ENCODE measurements at regions not wholly inside any gene's neighbourhood (a gene's known extent, or its start where the extent isn't known, plus 50 kb on each side); places are given as distances from the start of the nearest gene placed in this dataset.

DNA sequence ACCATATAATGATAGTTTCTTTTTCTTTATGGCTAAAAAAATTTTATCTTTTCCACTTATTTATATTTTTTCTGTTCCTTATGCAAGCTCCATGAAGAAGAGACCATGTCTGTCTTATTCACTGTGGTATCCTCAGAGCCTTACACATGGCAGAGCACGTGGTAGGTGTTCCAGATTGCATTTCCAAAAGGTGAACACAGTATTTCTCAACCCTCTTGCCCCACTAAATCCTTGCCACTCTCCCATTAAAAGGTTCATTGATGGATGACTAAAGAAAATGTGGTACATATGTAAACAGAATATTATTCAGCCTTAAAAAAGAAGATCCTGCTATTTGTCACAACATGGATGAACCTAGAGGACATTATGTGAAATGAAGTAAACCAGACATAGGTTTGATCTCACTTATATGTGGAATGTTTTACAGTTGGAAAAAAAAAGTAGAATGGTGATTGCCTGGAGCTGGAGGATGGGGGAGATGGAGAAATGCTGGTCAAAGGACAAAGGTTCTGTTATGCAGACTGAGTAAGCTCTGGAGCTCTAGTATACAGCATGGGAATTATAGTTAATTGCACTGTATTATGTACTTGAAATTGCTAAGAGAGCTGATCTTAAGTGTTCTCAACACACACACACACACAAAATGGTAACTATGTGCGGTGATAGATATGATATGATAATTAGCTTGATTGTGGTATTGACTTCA is 266.7 kb downstream of the CNTN3 start:
- POLR2A ChIA-PET, result no interaction called here
- Mint-ChIP-seq H3K27ac (no peak overlapping the region), H3K27me3 (no peaks in the 10 kb centered on the region), H3K36me3 (no peaks in the 10 kb centered on the region), H3K4me1 (no peaks in the 10 kb centered on the region), H3K4me3 (no peak overlapping the region), H3K9me3 (peaks cover 6% of the 10 kb centered on the region)
- DNase-seq (no peak), ATAC-seq (ENCODE audit: low read depth) (no peak)

DNA sequence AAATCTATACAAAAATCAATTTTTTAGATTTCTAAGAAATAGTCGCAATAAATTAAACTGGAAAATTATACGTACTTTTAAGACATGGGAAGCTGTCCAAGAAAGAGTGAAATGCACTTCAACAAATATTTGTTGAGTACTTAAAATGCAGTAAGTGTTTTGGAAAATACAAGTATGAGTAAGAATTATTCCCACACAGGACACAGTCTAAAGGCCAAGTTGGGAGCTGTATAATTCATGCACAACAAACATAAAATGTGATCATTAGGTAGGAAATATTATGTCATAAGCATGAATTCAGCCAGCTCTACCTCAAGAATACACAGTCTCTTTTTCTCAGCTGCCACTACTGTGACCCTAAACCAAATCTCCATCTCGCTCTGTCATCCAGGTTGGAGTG is 267.6 kb downstream of the CNTN3 start:
- H3K27ac Mint-ChIP-seq, result no peak overlapping the region

DNA sequence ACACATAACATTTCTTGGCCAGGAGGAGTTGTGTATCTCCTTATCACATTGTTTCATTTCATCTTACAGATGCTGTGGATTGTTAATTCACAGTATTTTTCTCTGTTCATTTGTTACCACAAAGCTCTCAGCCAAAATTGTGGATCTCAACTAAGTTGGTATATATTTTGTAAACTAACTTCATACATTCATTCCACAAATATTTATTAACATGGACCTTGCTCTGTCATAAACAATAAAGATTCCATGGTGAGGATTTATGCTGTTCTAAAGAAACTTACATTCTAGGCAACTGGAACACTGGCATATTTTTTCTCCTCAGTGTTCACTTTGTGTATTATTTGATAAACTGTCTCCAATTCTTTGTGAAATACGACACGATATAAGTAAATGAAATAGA is 268.8 kb downstream of the CNTN3 start:
- no peaks in the 10 kb centered on the region for H3K4me1 Mint-ChIP-seq
- no peak for DNase-seq
- no peaks in the 10 kb centered on the region for H3K27me3 Mint-ChIP-seq
- POLR2A ChIA-PET, result no interaction called here
- no peak overlapping the region for H3K27ac Mint-ChIP-seq
- no peak overlapping the region for H3K4me3 Mint-ChIP-seq
- H3K36me3 Mint-ChIP-seq, result no peaks in the 10 kb centered on the region
- peaks cover 3% of the 10 kb centered on the region for H3K9me3 Mint-ChIP-seq
- ATAC-seq (ENCODE audit: low read depth), result no peak

More for the DNA sequence above, 267.6 kb downstream of the CNTN3 start:
- ATAC-seq (ENCODE audit: low read depth) (no peak), DNase-seq (no peak)
- Mint-ChIP-seq H3K9me3 (peaks cover 3% of the 10 kb centered on the region), H3K36me3 (no peaks in the 10 kb centered on the region), H3K4me3 (no peak overlapping the region), H3K4me1 (no peaks in the 10 kb centered on the region), H3K27me3 (no peaks in the 10 kb centered on the region)
- POLR2A ChIA-PET, result no interaction called here

DNA sequence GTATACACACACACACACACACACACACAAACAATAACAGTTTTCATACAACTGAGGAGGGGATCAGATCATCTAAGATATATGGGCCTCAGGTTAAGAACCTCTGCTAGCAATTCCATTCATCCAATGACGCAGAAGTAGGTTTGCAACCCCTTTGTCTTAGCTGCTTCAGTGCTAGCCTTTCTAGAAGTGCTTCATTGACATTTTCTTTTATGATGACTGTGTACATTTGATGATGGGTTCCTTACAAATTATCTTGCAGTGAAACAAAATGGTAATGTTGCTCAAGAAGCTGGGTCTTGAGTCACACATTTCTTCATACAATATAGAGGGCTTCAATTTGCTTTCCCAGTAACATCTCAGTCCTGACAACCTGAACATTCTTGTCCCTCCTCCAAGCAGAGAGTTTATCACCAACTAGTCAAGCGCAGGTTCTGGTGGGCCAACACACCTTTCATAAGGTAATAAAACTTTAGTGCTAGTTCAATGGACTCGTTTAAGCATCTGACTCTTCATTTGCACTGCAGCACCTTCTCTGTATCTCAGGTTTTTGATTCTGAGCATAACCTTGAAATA is 269.5 kb downstream of the CNTN3 start:
- no peak for DNase-seq
- Mint-ChIP-seq H3K27ac (no peak overlapping the region), H3K36me3 (no peaks in the 10 kb centered on the region), H3K4me1 (no peaks in the 10 kb centered on the region), H3K4me3 (no peak overlapping the region), H3K27me3 (no peaks in the 10 kb centered on the region), H3K9me3 (peaks cover 5% of the 10 kb centered on the region)
- no peak for ATAC-seq (ENCODE audit: low read depth)
- POLR2A ChIA-PET, result no interaction called here

DNA sequence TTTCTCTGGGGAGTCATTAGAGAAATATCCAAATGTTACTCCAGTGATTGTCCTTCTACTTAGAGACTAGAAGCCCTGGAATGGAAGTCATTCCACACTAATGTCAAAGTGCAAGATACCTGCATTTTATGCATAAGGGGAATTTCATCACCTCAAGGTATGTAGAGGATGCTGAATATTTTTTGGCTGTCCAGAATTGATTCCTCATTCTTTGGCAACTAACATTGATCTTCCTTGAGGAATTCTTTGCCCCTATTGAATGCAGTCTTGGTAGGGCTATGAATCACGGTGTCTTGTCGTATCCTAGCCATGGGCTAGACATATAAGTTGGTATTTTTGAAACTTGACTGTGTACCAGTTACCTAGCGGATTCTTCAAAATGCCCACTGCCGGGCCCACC is 271.1 kb downstream of the CNTN3 start:
- H3K27ac Mint-ChIP-seq, result no peak overlapping the region
- H3K9me3 Mint-ChIP-seq, result peaks cover 4% of the 10 kb centered on the region
- DNase-seq (no peak), ATAC-seq (ENCODE audit: low read depth) (no peak)
- no peaks in the 10 kb centered on the region for H3K27me3 Mint-ChIP-seq
- no peaks in the 10 kb centered on the region for H3K4me1 Mint-ChIP-seq
- H3K4me3 Mint-ChIP-seq, result no peak overlapping the region
- no peaks in the 10 kb centered on the region for H3K36me3 Mint-ChIP-seq
- POLR2A ChIA-PET, result no interaction called here

DNA sequence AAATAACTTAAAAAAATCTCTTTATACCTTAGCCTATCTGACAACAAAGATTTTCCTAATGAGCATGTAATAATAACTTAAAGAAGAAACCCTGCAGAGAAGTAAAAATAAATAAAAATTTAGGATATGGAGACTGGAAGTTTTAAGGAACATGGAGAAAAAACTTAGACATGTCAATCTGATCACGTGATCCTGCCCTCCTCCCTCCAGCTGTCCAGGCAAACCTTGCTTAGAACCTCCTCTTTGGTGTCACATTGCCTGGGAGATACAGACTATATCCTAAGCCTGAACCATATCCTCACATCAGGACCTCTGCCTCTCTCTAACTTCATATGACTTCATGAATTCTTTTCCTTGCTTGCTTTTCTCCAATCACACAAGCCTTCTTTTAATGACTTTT is 275.5 kb downstream of the CNTN3 start:
- POLR2A ChIA-PET, result no interaction called here
- Mint-ChIP-seq H3K4me1 (no peaks in the 10 kb centered on the region), H3K27me3 (no peaks in the 10 kb centered on the region), H3K4me3 (no peak overlapping the region), H3K27ac (no peak overlapping the region), H3K36me3 (no peaks in the 10 kb centered on the region), H3K9me3 (peaks cover 5% of the 10 kb centered on the region)
- ATAC-seq (ENCODE audit: low read depth), result no peak
- no peak for DNase-seq

DNA sequence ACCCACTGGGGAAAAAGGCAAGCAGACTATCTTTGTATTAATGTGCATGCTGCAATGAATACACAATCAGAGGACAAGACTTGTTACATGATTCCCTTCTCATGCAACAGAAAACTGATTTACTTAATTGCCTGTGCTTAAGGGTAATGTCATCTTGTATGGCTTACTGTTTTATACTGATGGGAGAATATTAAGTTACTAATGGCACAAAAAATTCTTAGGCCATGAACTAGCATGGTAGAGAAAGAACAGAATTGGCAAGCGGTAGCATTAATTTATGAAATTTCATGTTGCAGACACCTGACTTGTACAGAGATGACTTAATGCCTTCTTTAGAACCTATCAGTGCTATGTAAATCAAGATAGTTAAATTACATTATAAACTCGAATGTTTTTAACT is 282.3 kb downstream of the CNTN3 start:
- no peak for ATAC-seq (ENCODE audit: low read depth)
- peaks cover 2% of the 10 kb centered on the region for H3K9me3 Mint-ChIP-seq
- H3K27me3 Mint-ChIP-seq, result no peaks in the 10 kb centered on the region
- POLR2A ChIA-PET, result no interaction called here
- DNase-seq, result no peak
- H3K27ac Mint-ChIP-seq, result no peak overlapping the region
- H3K4me3 Mint-ChIP-seq, result no peak overlapping the region
- H3K36me3 Mint-ChIP-seq, result no peaks in the 10 kb centered on the region
- no peaks in the 10 kb centered on the region for H3K4me1 Mint-ChIP-seq

DNA sequence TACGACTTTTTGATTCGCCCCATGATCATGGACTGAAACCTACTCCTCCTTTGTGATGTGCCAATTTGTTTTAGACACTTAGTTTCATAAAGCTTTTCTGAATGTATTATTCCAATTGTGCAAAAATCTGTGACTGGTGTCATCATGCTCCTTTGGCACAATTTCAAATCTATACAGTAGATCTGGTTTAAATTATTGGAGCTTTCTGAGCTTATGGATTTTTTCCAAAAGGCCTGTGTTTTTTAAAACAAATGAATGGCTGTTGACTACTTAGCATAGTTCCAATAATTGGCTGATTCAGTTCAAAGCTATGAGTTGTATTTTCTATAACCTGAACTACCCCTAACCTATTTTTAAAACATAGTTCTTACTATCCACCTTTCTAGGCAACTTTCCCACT is 282.7 kb downstream of the CNTN3 start:
- H3K4me1 Mint-ChIP-seq, result no peaks in the 10 kb centered on the region
- no peak for DNase-seq
- POLR2A ChIA-PET, result no interaction called here
- no peak for ATAC-seq (ENCODE audit: low read depth)
- no peaks in the 10 kb centered on the region for H3K27me3 Mint-ChIP-seq
- H3K9me3 Mint-ChIP-seq, result peaks cover 2% of the 10 kb centered on the region
- no peak overlapping the region for H3K27ac Mint-ChIP-seq
- no peak overlapping the region for H3K4me3 Mint-ChIP-seq
- no peaks in the 10 kb centered on the region for H3K36me3 Mint-ChIP-seq

DNA sequence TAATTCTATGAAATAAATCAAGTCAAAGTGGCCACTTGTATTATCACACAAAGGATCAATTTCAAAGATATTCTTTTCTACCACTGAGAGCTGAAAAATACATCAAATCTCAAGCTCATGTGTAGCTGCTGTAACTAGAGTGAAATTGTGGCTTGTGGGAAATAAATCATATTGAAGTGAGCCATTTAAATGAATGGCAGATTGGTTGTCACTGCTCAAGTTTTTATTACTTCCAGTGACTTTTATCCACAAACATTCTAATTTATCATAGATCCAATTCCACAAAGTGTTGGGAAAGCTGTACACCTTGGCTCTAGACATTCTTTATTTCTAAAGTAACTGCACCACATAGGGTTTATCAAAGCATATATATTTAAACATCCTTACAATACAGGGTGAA is 285.4 kb downstream of the CNTN3 start:
- no peaks in the 10 kb centered on the region for H3K9me3 Mint-ChIP-seq
- POLR2A ChIA-PET, result no interaction called here
- no peaks in the 10 kb centered on the region for H3K27me3 Mint-ChIP-seq
- ATAC-seq (ENCODE audit: low read depth) (no peak), DNase-seq (no peak)
- no peak overlapping the region for H3K27ac Mint-ChIP-seq
- H3K4me3 Mint-ChIP-seq, result no peak overlapping the region
- H3K36me3 Mint-ChIP-seq, result no peaks in the 10 kb centered on the region
- H3K4me1 Mint-ChIP-seq, result no peaks in the 10 kb centered on the region

DNA sequence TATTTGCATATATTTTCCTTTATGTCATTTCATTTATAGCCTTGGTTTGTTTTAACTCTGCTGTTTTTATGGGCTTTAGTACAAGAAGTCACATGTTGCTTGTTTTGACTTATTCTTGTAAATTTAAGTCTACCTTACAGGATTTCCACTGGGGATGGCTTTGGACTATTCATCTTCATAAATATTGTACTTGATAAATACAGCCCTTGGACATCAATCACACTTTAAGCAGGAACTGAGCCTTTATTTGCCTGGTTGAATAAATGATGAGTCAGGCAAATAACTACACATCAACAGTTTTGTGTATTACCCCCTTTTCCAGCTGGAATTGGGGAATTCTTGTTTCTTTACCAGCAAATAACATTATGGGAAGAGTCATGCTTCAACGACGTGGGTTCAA is 286.0 kb downstream of the CNTN3 start:
- DNase-seq, result no peak
- Mint-ChIP-seq H3K27ac (no peak overlapping the region), H3K4me3 (no peak overlapping the region), H3K36me3 (no peaks in the 10 kb centered on the region), H3K4me1 (no peaks in the 10 kb centered on the region), H3K9me3 (no peaks in the 10 kb centered on the region), H3K27me3 (no peaks in the 10 kb centered on the region)
- POLR2A ChIA-PET, result no interaction called here
- ATAC-seq (ENCODE audit: low read depth), result no peak

DNA sequence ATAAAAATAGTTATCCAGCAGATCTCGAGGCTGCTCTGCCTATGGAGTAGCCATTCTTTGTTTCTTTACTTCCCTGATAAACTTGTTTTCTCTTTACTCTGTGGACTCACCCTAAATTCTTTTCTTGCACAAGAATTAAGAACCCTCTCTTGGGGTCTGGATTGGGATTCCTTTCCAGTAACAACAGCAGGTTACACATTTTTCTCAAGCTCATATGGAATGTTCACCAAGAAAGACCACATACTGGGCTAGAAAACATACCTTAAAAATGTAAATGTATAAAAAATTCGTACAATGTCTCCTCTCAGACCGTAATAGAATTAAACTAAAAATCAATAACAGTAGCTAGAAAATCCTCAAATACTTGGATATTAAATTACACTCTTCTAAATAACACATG is 299.2 kb downstream of the CNTN3 start:
- no peak overlapping the region for H3K4me3 Mint-ChIP-seq
- H3K4me1 Mint-ChIP-seq, result no peaks in the 10 kb centered on the region
- H3K36me3 Mint-ChIP-seq, result no peaks in the 10 kb centered on the region
- POLR2A ChIA-PET, result no interaction called here
- H3K27ac Mint-ChIP-seq, result no peak overlapping the region
- H3K27me3 Mint-ChIP-seq, result no peaks in the 10 kb centered on the region
- H3K9me3 Mint-ChIP-seq, result peaks cover 14% of the 10 kb centered on the region
- ATAC-seq (ENCODE audit: low read depth) (no peak), DNase-seq (no peak)

DNA sequence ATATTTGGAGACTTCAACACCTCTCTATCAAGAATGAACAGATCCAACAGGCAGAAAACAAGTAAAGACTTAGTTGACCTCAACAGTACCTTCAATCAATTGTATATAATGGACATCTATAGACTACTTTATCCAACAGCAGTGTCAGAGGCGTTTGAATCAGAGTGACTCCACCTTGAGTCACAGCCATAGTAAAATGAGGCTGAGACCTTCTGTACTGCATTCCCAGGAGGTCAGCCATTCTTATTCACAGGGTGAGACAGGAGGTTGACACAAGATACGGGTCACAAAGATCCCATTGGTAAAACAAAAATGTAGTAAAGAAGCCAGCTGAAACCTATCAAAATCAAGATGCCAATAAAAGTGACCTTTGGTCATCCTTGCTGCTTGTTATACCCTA is 299.8 kb downstream of the CNTN3 start:
- no peaks in the 10 kb centered on the region for H3K4me1 Mint-ChIP-seq
- no peaks in the 10 kb centered on the region for H3K27me3 Mint-ChIP-seq
- no peak for ATAC-seq (ENCODE audit: low read depth)
- H3K36me3 Mint-ChIP-seq, result no peaks in the 10 kb centered on the region
- H3K9me3 Mint-ChIP-seq, result peaks cover 14% of the 10 kb centered on the region
- no peak overlapping the region for H3K27ac Mint-ChIP-seq
- DNase-seq, result no peak
- no peak overlapping the region for H3K4me3 Mint-ChIP-seq
- POLR2A ChIA-PET, result no interaction called here

DNA sequence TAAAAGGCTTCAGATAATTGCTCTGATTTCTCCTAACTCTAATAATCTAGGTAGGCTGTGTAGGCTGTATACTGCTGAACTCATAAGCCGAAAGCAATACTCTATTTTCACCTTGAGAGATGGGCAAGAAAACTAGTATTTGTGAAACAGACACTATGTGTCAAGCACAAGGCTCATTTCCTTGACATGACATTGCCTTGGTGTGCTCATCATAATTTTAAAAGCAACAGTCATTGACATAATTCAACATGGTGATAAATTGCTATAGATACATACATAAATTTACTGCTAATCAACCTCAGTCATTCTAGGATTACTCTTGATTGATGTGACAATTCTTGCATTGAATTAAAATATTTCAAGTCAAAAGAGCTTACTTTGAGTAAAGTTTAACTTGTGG is 304.7 kb downstream of the CNTN3 start:
- Mint-ChIP-seq H3K36me3 (no peaks in the 10 kb centered on the region), H3K27me3 (no peaks in the 10 kb centered on the region), H3K9me3 (peaks cover 7% of the 10 kb centered on the region), H3K27ac (no peak overlapping the region), H3K4me1 (no peaks in the 10 kb centered on the region), H3K4me3 (no peak overlapping the region)
- ATAC-seq (ENCODE audit: low read depth) (no peak), DNase-seq (no peak)
- POLR2A ChIA-PET, result no interaction called here

DNA sequence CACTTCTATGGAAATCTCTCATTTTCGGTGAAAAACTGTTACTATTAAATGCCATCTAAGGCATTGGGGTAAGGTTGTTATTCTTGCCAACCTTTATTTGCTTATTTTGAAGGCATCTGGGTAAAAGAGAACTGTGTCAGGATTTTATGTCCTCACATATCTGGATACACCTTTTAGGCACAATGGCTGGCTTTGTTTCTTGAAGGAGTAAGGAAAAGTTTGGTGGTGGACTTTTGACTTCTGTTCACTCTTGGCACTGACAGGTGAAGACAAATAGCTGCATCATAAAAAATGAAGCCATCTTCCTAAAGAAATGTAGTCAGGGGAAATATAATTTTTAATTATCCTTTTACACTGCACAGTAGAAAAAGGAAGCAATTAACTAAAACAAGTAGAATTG is 310.0 kb downstream of the CNTN3 start:
- H3K4me3 Mint-ChIP-seq, result no peak overlapping the region
- POLR2A ChIA-PET, result no interaction called here
- no peaks in the 10 kb centered on the region for H3K36me3 Mint-ChIP-seq
- H3K4me1 Mint-ChIP-seq, result no peaks in the 10 kb centered on the region
- DNase-seq (no peak), ATAC-seq (ENCODE audit: low read depth) (no peak)
- H3K27me3 Mint-ChIP-seq, result no peaks in the 10 kb centered on the region
- H3K27ac Mint-ChIP-seq, result no peak overlapping the region
- no peaks in the 10 kb centered on the region for H3K9me3 Mint-ChIP-seq

DNA sequence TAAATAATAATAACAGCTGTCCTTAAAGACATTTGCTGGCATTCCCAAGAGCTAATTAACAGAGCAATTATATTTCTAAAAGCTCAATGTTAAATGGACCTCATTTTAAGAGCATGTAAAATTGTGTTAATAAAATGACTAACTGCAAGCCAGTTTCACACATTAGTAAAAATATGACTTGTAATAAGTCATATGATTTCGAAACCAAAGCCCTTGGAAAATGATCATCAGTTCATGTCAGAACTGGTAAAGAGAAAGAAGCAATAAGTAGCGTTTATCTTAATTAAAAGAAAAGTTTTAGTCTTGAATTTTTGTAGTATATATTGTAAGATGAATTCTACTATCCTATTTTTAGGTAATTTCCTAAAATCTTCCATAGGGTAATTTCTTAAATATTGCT is 310.7 kb downstream of the CNTN3 start:
- POLR2A ChIA-PET, result no interaction called here
- H3K9me3 Mint-ChIP-seq, result no peaks in the 10 kb centered on the region
- ATAC-seq (ENCODE audit: low read depth) (no peak), DNase-seq (no peak)
- H3K36me3 Mint-ChIP-seq, result no peaks in the 10 kb centered on the region
- H3K4me1 Mint-ChIP-seq, result no peaks in the 10 kb centered on the region
- H3K27me3 Mint-ChIP-seq, result no peaks in the 10 kb centered on the region
- H3K27ac Mint-ChIP-seq, result no peak overlapping the region
- H3K4me3 Mint-ChIP-seq, result no peak overlapping the region
